T-helper 1 cell (primary cell): ENCODE measurements at regions not wholly inside any gene's neighbourhood (a gene's known extent, or its start where the extent isn't known, plus 50 kb on each side); places are given as distances from the start of the nearest gene placed in this dataset.

Source experiments
- DNase-seq, 5 donors: peaks; one replicate each; pipeline ENCODE4 v3.0.0-alpha.2; 2012 to 2020

- DNase-seq, result no peak
Measured at GRCh38 chr13:22325761-22326160, 654.9 kb downstream of the FGF9 start.

GRCh38 chr13:22332416-22332815 lies 661.5 kb downstream of the FGF9 start:
- DNase-seq, result no peak

GRCh38 chr13:22336460-22336859 lies 665.6 kb downstream of the FGF9 start:
- DNase-seq, result no peak

- DNase-seq, result no peak
Measured at GRCh38 chr13:22357132-22357531, 686.3 kb downstream of the FGF9 start.

- no peak for DNase-seq
Measured at GRCh38 chr13:22369090-22369489, 698.2 kb downstream of the FGF9 start.

- DNase-seq, result no peak
Measured at GRCh38 chr13:22369840-22370239, 699.0 kb downstream of the FGF9 start.

GRCh38 chr13:22372261-22372660 lies 701.4 kb downstream of the FGF9 start:
- no peak for DNase-seq

GRCh38 chr13:22375151-22375550 lies 704.3 kb downstream of the FGF9 start:
- no peak for DNase-seq

- DNase-seq, result no peak
Measured at GRCh38 chr13:22387899-22388298, 717.0 kb downstream of the FGF9 start.

- no peak for DNase-seq
Measured at GRCh38 chr13:22399801-22400420, 729.0 kb downstream of the FGF9 start.

- DNase-seq, result no peak
Measured at GRCh38 chr13:22402682-22403081, 731.8 kb downstream of the FGF9 start.

GRCh38 chr13:22403144-22403543 lies 732.3 kb downstream of the FGF9 start:
- no peak for DNase-seq

- no peak for DNase-seq
Measured at GRCh38 chr13:22405891-22406290, 735.0 kb downstream of the FGF9 start.

- no peak for DNase-seq
Measured at GRCh38 chr13:22412452-22412851, 741.6 kb downstream of the FGF9 start.

- no peak for DNase-seq
Measured at GRCh38 chr13:22422023-22422422, 751.1 kb downstream of the FGF9 start.

- DNase-seq, result no peak
Measured at GRCh38 chr13:22422712-22423111, 751.8 kb downstream of the FGF9 start.

- no peak for DNase-seq
Measured at GRCh38 chr13:22423261-22423660, 752.4 kb downstream of the FGF9 start.

- no peak for DNase-seq
Measured at GRCh38 chr13:22425087-22425486, 754.2 kb downstream of the FGF9 start.

GRCh38 chr13:22427066-22427465 lies 753.7 kb upstream of the SGCG start:
- no peak for DNase-seq

- no peak for DNase-seq
Measured at GRCh38 chr13:22427783-22428182, 753.0 kb upstream of the SGCG start.

- no peak for DNase-seq
Measured at GRCh38 chr13:22428188-22428828, 752.5 kb upstream of the SGCG start.

GRCh38 chr13:22432690-22433089 lies 748.1 kb upstream of the SGCG start:
- no peak for DNase-seq

GRCh38 chr13:22447132-22447886 lies 733.5 kb upstream of the SGCG start:
- no peak for DNase-seq

GRCh38 chr13:22449251-22449650 lies 731.5 kb upstream of the SGCG start:
- DNase-seq, result no peak
